ENCODE measurements at regions not wholly inside any gene's neighbourhood (a gene's known extent, or its start where the extent isn't known, plus 50 kb on each side); places are given as distances from the start of the nearest gene placed in this dataset.
"Not testable (repeated sequence)": the region's sequence is repeated elsewhere in the genome, so short reads cannot be mapped to it uniquely, and the experiment has no call there.

DNA sequence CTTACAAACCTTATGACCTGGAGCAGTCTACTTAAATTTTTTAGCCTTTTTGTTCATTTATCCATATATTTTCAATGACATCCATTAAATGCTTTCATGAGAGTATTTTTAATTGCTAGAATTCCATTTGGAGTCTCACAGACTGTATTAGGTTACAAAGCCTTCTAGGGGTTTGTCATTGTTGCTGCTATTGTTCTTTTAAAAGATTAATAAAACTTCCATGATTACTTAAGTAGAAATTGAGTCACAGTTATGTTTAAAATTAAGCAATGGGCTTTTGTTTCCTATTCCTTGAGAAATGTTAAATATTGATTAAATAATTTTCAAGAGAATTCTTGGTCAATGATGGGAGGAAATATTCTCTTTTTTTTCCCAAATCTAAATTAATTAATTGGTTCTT is 1408.4 kb upstream of the RAG2 start:
- DNase-seq (ENCODE audit: low read depth), result no peak

DNA sequence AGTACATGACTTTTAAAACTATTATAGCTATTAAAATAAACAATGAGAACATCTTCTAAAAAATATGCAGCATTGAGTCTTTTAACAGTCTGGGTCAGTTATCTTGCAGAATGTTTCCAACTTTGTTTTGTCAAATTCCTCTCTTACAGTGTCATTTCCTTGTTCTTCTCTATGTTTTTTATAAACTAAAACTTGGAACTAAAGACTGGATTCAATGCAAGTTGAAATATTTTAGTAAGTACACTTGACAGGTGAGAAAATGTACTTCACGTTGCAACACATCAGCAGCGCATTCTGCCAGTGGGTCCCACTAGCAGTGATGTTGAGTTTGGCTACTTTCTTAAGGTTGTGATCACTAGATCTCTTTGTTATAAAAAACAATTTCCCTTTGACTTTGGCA is 1407.6 kb upstream of the RAG2 start:
- DNase-seq (ENCODE audit: low read depth), result no peak

DNA sequence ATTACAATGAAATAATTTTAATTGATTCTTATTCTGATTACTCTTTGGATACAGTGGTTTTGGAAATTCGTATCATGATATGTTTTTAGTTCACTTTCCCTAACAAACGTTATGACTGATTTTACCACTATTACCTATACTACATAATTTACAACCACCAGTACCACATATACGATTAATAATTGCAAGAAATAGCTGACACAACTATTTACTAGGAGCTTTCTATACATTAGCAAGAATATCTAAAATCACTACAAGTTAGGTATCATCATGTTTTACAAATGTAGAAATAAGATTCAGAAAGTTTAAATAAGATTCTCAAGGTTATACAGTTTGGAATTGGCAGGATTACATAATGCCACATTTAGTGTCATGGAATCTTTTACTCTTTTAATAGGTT is 1401.1 kb upstream of the RAG2 start:
- DNase-seq (ENCODE audit: low read depth), result no peak

DNA sequence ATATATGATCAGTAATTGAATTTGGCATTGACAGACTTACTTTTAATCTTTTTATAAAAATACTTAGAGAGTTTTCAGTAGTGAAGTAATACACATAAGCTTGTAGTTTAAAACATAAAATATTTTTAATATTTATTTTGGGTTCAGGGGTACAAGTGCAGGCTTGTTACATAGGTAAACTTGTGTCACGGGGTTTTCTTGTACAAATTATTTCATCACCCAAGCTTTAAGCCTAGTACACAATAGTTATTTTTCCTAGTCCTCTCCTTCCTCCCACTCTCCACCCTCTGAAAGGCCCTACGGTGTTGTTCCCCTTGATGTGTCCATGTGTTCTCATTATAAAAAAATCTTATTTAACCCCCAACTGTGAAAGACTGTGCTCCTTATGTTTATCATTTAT is 1397.8 kb upstream of the RAG2 start:
- DNase-seq (ENCODE audit: low read depth), result no peak

DNA sequence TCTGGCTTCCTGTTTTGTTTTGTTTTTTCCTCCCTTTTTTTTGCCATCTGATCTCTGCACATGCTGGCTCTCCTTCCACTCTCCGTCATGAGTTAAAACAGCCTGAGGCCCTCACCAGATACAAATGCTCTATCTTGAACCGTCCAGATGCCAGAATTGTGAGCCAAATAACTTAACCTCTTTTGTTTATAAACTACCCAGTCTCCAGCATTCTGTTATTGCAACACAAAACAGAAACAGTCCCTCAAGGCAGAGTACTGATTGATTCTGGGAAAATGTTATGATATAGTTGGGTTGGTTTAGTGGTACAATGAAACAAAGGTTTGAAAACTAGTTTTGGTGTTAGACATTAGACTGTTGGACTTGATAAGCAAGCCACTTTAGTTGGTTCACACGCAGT is 1390.0 kb upstream of the RAG2 start:
- DNase-seq (ENCODE audit: low read depth), result no peak

DNA sequence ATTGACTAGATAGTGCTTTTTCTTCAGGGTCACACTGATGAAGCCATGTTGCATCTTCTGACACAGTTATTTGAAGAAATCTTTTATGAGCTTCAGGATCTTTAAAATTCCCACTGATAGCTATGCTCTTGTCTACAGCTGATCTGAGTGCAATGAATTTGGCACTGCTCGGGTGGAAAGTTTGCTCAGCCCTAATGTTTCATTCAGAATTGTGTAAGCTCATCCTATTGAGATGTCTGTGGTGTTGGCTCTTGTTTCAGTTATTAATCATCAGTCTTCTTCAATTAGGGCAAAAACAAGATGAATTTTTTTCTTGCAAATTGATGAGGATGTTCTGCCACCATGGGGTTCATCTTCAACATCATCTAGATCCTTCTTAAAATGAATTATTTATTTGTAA is 1387.0 kb upstream of the RAG2 start:
- no peak for DNase-seq (ENCODE audit: low read depth)

DNA sequence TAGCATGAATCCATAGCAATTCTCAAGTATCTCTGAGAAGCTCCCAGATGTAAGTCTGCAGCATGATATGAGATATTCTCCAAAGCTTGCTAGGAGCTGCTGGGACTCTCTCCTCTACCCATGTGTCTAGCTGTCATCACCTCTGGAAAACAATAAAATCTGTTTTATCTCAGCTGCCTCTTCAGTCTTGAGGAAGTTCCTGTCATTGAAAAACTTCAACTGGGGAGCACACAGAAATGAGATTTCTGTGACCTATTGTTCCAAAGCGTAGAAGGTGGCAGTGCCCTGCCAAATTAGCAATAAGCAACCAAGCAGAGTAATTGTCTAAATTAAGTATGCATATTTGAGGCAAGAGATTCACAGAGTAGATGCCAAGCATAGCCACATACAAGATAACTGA is 1380.6 kb upstream of the RAG2 start:
- no peak for DNase-seq (ENCODE audit: low read depth)

DNA sequence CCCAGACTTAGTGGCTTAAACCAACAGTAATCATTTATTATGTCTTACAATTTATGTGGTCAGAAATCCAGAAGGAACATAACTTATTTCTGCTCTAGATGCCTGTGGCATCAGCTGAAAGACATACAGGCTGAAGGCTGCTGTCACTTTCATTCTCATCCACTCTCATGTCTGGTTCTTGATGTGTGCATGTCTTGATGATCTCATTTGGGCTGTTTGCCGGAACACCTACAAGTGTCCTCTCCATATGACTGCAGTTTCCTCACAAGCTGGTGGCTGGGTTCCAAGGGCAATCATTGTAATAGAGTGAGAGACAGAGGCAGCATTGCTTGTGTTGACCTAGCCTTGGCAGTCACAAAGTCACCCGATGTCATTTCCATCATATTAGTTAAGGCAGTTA is 1375.9 kb upstream of the RAG2 start:
- DNase-seq (ENCODE audit: low read depth), result no peak

DNA sequence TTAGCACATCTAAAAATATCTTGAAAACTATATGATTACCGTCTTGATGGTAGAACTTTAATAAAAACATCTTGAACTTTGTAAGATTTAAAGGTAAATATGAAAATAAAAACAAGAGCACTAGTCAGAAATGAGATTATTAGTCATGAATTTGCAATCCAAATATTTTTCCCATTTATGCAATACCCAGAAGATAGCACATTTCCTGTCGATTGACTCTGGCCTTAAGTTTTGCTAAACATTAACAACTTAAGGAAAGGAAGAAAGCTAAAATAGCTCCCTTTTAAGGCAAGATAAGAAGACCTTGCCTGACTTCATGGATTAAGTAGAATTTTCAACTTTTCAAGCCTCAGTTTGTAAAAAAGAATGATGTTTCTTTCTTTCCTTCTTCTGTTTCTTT is 1374.7 kb upstream of the RAG2 start:
- DNase-seq (ENCODE audit: low read depth), result peak; percentile 13

DNA sequence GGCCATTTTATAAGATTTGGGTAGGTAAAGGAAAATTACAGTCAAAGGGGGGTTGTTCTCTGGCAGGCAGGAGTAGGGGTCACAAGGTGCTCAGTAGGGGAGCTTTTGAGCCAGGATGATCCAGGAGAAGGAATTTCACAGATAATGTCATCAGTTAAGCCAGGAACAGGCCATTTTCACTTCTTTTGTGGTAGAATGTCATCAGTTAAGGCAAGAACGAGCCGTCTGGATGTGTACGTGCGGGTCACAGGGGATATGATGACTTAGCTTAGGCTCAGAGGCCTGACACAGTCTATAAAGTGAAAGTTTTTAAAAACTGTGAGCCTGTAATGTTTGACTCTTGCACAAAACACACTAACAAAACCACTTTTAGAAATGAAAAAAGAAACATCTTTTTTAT is 1371.3 kb upstream of the RAG2 start:
- DNase-seq (ENCODE audit: low read depth), result not testable (repeated sequence)

DNA sequence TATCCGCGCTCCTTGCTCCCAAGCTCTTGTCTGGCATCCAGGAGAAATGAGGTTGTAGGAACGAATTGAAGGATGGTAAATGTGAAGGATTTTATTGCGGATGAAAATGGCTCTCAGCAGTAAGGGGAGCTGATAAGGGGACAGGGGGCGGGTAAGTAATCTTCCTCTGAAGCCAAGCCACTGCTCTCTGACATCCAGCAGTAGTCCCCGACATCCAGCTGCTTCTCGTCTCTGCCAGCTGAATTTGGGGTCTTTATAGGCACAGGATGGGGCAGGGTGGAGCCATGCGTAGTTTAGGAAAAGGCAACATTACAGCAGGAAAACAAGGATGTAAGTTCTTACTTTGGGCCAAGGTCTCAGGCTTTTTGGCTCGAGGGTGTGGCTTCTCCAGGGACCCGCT is 1370.1 kb upstream of the RAG2 start:
- no peak for DNase-seq (ENCODE audit: low read depth)

DNA sequence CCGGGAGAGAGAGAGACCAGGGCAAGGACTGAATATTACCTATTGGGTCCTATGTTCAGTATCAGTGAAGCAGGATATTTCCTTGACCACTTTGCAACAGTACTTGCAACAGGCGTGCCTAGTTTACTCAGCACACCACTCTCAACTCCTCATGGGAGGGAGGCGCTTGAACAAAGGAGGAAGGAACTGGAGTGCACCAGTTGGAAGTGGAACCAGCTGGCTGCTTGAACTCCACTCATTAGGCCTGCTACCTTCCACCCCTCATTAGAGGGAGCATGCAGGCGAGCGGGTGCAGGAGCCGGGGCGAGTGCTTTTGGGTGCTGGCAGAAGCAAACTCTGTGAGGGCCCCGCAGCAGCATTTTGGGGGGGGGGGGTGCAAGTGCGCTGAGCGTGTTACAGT is 1369.6 kb upstream of the RAG2 start:
- no peak for DNase-seq (ENCODE audit: low read depth)

DNA sequence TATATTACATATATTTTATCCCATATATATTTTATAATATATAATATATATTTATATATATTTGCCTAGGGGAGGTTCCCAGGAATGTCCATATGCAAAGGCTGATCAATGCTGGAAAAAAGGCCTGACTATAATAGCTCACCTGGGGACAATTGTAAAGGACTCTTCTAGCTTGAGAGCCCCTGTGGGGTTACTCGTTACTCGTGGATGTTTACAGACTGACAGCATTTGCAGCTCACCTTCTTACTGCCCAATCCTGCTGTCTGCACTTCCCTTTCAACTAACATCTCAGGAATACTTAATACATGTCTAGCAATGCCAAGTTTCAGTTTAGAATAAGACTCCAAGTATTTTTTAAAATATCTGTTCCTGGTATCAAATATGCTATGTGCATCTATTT is 1365.4 kb upstream of the RAG2 start:
- no peak for DNase-seq (ENCODE audit: low read depth)

DNA sequence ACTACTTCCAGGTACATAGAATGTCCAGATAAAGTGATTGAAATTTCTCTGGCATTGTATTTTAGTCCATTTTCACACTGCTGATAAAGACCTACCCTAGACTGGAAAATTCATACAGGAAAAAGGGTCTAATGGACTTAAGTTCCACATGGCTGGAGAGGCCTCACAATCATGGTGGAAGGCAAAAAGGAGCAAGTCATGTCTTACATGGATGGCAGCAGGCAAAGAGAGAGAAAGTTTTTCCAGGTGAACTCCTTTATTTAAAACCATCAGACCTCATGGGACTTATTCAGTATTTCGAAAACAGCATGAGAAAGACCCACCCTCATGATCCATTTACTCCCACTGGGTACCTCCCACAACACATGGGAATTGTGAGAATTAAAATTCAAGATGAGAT is 1359.7 kb upstream of the RAG2 start:
- DNase-seq (ENCODE audit: low read depth), result no peak

DNA sequence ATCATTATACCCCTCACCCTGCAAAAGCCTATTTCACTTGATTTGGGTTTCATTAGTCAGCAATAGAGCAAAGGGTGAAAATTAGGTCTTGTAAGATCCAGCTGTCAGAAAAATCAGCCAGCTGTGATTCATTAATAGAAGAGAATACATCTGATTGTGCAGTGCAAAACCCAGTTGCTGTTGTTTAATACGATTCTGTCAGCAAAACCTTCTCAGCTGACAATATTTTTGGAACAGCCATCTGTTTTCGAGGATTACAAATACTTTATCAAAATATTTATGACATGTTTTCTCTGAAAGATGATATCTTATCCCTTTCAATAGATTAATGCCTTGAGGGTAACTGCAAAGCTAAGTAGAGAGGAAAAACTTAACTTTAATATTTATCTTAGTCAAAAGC is 1354.0 kb upstream of the RAG2 start:
- DNase-seq (ENCODE audit: low read depth), result no peak

DNA sequence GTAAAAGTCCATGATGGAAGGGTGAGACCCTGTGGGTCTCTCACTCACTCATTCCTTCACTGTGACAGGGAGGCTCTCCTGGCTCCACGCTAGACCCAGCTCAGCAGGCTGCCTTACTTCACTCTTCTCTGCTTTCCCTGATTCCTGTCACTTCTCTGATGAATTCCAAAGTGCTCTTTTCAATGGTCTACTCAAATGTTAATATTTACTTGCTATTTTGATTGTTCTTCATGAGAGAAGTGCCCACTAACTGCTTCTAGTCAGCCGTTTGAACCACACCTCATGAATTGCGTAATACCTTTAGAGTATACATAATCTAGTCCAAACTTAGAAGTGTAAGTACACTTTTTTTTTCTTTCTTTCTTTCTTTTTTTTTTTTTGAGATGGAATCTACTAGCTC is 1350.2 kb upstream of the RAG2 start:
- DNase-seq (ENCODE audit: low read depth), result no peak

DNA sequence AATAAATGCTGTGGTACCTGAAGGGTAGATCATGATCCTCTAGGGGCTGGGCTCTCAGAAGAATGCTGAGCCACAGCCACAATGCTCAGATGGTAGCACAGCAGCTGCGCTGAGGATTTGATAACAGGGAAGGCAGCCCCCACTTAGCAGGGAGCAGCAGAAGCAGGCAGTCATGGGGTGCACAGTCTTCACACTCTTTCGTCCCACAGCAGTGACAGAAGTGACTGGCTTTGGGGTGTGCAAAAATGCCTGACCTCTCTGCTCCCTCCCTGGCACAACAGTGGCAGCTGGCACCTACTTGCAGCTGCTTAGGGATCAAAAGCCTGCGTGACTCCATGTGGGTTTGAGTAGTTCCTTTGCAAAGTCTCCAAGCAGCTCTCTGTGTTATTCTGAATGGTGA is 1349.8 kb upstream of the RAG2 start:
- no peak for DNase-seq (ENCODE audit: low read depth)

DNA sequence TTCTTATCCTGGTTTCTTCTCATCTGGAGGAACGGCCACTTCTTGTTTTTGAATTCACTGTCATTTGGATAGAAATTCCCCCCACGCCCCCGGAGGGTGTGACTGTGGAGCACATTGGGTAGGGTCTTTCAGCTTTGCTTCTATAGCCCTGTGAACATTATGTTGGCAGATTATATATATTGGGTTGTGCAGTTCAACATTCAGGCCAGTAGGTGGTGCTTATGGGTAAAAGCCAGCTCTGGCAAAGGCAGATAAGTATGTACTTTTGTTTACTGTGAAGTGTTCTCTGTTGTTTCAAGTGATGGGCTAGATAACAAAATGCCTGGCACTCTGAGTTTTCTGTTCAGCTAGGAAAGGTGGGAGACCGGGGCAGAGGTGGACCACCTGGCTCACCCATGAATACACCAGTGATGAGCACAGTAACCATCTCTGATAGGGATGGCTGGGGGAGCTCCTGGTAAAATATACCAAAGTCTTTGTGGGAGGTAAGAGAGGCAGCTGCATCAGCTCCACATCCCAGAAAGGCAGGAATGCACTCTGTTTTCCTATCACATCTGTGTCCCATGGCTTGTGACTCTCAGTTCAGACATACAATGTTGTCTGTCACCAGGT is 1348.2 kb upstream of the RAG2 start:
- peak; percentile 9 for DNase-seq (ENCODE audit: low read depth)

DNA sequence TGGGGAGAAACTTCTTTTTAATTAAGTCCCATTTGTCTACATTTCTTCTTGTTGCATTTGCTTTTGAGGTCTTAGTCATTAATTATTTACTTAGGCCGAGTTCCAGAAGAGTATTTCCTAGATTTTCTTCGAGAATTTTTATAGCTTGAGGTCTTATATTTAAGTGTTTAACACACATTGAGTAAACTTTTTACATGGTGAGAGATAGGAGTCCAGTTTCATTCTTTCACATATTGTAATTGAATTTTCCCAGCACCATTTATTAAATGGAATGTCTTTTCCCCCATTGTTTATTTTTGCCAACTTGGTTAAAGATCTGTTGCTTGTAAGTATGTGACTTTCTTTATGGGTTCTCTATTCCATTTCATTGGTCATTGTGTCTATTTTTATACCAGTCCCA is 1344.0 kb upstream of the RAG2 start:
- DNase-seq (ENCODE audit: low read depth), result no peak

DNA sequence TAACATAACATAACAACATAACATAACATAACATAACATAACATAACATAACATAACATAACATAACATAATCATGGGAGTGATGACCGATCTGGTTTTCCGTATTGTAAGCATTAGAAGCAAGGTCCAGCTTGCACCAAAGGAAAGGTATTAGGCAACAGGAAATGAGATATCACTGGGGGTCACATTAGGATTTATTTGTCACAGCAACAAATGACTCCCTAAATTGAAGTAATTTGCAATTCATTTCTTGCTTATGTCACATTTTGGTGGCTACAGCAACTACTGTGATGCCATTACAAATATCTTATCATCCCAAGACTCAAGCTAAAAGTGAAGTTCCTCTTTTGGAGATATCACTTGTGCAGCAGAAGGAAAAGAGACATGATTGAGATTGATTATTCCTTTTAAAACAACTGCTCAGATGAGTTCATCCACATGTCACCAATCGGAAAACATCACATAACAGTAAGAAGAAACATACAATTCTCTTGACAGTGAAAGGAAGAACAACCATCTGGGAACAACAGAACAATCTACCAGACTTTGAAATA is 1331.1 kb upstream of the RAG2 start:
- no peak for DNase-seq (ENCODE audit: low read depth)

DNA sequence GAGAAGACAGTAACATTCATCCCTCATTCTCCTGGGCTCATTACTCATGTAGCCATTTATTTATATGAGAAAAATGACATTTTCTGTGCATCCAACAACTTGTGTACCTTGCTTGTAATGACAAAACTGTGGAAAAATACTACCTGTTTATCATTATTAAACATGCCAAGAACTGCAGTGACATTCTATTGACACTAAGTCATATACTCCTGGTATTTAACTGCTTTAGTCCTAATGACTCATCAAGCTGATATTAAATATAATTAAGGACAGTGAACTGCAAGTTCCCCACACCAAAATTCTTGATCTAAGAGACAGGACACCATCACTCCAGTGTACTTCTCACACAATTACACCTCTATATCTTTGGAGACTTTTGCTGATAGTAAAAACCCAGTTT is 1328.7 kb upstream of the RAG2 start:
- no peak for DNase-seq (ENCODE audit: low read depth)

DNA sequence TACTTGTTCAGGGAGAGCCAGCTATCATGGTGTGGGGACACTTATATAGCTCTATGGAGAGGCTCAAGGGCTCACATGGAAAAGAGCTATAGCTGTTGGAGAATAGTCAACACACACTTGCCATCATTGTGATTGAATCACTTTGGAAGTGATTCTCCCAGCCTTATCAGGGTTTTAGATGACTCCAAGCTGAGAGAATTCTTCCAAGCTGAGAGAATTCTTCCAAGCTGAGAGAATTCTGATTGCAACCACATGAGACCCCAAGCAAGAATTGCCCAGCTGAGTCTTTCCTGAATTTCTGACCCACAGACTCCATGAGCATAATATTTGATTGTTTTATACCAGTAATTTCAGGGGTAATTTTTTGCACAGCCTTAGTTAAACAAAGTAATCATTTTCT is 1318.3 kb upstream of the RAG2 start:
- no peak for DNase-seq (ENCODE audit: low read depth)

DNA sequence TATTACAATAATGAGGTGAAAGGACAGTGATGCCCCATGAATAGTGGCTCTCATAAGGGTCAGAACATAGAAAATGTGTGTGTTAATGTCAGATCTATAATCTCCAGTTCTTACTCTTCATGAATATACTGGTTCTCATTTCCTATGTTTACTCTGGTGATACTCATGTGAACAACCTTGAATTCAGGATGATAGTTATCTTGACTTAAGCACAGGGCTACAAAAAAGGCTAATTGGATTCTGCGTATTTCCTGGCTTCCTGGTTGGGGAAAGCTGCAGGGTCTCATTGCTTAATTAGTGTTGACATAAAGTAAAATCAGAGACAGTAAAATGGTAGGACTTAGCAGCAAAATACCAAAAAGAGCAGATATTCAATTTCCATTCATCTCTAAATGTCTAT is 1316.8 kb upstream of the RAG2 start:
- no peak for DNase-seq (ENCODE audit: low read depth)

DNA sequence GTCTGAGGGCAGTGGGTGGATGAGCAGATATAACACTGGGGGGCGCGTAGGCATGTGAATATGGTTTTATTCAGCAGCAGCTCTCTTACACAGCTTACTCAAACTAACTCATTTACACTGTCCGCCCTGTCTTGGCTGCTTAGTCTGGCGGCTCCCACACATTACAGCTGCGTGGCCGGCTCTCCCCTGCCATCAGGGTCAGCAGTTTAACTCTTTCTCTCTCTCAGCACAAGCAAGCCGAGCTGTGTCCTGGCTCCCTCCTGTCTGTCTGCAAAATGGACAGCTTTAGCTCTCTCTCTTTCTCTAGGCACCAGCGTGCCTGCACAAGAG is 1310.1 kb upstream of the RAG2 start:
- DNase-seq (ENCODE audit: low read depth), result no peak
